ENCODE measurements at regions not wholly inside any gene's neighbourhood (a gene's known extent, or its start where the extent isn't known, plus 50 kb on each side); places are given as distances from the start of the nearest gene placed in this dataset.

DNA sequence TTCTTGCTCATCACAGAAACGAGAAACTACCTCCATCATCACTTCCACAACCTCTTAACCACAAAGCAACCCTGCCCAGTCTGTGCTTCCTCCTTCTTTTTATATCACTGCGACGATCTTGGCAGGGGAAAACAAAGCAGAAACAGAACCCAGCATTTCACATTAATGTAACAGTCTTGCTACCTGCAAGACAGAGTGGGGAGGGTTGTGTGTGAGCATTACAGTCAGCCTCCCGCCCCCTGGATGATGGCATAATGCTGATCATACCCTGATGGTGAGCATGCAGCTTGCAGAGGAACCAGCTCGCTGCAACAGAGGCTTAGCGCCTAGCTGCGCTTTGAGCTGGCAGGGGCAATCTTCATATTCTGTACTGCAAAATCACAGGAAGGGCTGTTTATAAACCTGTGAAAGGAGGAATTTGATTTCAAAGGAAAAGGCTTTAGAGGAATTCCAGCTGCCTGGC, 376.1 kb downstream of the IRS1 start:
- TF ChIP-seq, protein P1, sequence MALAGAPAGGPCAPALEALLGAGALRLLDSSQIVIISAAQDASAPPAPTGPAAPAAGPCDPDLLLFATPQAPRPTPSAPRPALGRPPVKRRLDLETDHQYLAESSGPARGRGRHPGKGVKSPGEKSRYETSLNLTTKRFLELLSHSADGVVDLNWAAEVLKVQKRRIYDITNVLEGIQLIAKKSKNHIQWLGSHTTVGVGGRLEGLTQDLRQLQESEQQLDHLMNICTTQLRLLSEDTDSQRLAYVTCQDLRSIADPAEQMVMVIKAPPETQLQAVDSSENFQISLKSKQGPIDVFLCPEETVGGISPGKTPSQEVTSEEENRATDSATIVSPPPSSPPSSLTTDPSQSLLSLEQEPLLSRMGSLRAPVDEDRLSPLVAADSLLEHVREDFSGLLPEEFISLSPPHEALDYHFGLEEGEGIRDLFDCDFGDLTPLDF (CRISPR knock-in tag; IDR thresholded peaks at IDR 0.05), result no peak
- TF ChIP-seq KDM4B (CRISPR knock-in tag; IDR thresholded peaks at IDR 0.05), result no peak
- TF ChIP-seq ZZZ3 (CRISPR knock-in tag; IDR thresholded peaks at IDR 0.05; ENCODE audit: borderline replicate concordance), result no peak
- TF ChIP-seq SSRP1 (CRISPR knock-in tag; IDR thresholded peaks at IDR 0.05), result no peak
- TF ChIP-seq NR2F2 (IDR thresholded peaks at IDR 0.05; ENCODE audit: borderline replicate concordance, low read depth), result no peak
- TF ChIP-seq CREB1 (IDR thresholded peaks at IDR 0.05), result no peak
- TF ChIP-seq CREB1 (CRISPR knock-in tag; IDR thresholded peaks at IDR 0.05), result no peak
- TF ChIP-seq, protein P2, sequence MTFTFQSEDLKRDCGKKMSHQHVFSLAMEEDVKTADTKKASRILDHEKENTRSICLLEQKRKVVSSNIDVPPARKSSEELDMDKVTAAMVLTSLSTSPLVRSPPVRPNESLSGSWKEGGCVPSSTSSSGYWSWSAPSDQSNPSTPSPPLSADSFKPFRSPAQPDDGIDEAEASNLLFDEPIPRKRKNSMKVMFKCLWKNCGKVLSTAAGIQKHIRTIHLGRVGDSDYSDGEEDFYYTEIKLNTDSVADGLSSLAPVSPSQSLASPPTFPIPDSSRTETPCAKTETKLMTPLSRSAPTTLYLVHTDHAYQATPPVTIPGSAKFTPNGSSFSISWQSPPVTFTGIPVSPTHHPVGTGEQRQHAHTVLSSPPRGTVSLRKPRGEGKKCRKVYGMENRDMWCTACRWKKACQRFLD (CRISPR knock-in tag; IDR thresholded peaks at IDR 0.05; ENCODE audit: borderline replicate concordance), result no peak
- TF ChIP-seq MTA3 (CRISPR knock-in tag; IDR thresholded peaks at IDR 0.05), result no peak
- no peak for TF ChIP-seq REL (CRISPR knock-in tag; conservative IDR thresholded peaks at IDR 0.05)
- TF ChIP-seq, protein P3, sequence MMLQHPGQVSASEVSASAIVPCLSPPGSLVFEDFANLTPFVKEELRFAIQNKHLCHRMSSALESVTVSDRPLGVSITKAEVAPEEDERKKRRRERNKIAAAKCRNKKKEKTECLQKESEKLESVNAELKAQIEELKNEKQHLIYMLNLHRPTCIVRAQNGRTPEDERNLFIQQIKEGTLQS (CRISPR knock-in tag; IDR thresholded peaks at IDR 0.05), result no peak
- no peak for TF ChIP-seq SETDB1 (CRISPR knock-in tag; IDR thresholded peaks at IDR 0.05; ENCODE audit: borderline replicate concordance)
